PFSK-1 (cell line): ENCODE measurements at regions not wholly inside any gene's neighbourhood (a gene's known extent, or its start where the extent isn't known, plus 50 kb on each side); places are given as distances from the start of the nearest gene placed in this dataset.

Experiments
- FOXP2 ChIP-seq: optimal IDR thresholded peaks from 2 replicates; pipeline ENCODE3; 2011; ENCODE audit warnings: borderline replicate concordance, control low read depth, inconsistent platforms; ENCODE audit not compliant: insufficient read depth; ENCODE audit errors: extremely low read length, extremely low read depth
- POLR2AphosphoS5 ChIP-seq: IDR thresholded peaks from 2 replicates; pipeline ENCODE4 v1.6.1; 2012; ENCODE audit warnings: low read depth, mild to moderate bottlenecking, control low read depth, low read length, moderate library complexity
- SIN3A ChIP-seq: IDR thresholded peaks from 2 replicates; pipeline ENCODE4 v1.6.1; 2012; ENCODE audit warnings: mild to moderate bottlenecking, low read length, moderate library complexity, borderline replicate concordance; ENCODE audit not compliant: insufficient read depth
- TAF1 ChIP-seq: IDR thresholded peaks from 2 replicates; pipeline ENCODE4 v1.6.1; 2012; ENCODE audit warnings: low read length, control low read depth, borderline replicate concordance; ENCODE audit not compliant: insufficient read depth
- TF ChIP-seq, protein P1 (sequence below), 2 experiments: IDR thresholded peaks; 2 replicates each; pipeline versions ENCODE4 v1.6.1 to v1.8.0; 2011 to 2012; ENCODE audit warnings: low read depth in 2 of 2, low read length in 2 of 2, control low read depth in 1 of 2, inconsistent platforms in 1 of 2, mild to moderate bottlenecking in 1 of 2, moderate library complexity in 1 of 2; ENCODE audit not compliant: insufficient read depth in 1 of 2

- TF ChIP-seq, protein P1, sequence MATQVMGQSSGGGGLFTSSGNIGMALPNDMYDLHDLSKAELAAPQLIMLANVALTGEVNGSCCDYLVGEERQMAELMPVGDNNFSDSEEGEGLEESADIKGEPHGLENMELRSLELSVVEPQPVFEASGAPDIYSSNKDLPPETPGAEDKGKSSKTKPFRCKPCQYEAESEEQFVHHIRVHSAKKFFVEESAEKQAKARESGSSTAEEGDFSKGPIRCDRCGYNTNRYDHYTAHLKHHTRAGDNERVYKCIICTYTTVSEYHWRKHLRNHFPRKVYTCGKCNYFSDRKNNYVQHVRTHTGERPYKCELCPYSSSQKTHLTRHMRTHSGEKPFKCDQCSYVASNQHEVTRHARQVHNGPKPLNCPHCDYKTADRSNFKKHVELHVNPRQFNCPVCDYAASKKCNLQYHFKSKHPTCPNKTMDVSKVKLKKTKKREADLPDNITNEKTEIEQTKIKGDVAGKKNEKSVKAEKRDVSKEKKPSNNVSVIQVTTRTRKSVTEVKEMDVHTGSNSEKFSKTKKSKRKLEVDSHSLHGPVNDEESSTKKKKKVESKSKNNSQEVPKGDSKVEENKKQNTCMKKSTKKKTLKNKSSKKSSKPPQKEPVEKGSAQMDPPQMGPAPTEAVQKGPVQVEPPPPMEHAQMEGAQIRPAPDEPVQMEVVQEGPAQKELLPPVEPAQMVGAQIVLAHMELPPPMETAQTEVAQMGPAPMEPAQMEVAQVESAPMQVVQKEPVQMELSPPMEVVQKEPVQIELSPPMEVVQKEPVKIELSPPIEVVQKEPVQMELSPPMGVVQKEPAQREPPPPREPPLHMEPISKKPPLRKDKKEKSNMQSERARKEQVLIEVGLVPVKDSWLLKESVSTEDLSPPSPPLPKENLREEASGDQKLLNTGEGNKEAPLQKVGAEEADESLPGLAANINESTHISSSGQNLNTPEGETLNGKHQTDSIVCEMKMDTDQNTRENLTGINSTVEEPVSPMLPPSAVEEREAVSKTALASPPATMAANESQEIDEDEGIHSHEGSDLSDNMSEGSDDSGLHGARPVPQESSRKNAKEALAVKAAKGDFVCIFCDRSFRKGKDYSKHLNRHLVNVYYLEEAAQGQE (IDR thresholded peaks at IDR 0.05; ENCODE audit: insufficient read depth in 1 of 2, low read depth in 2 of 2, low read length in 2 of 2) = no peak
- TF ChIP-seq FOXP2 (no peak), POLR2AphosphoS5 (no peak), SIN3A (no peak), TAF1 (no peak)
These were observed 188.8 kb upstream of the GPC6 start for GRCh38 chr13:93037780-93038179.

- TF ChIP-seq TAF1 = no peak
- TF ChIP-seq POLR2AphosphoS5 = no peak
- TF ChIP-seq, protein P1 (IDR thresholded peaks at IDR 0.05; ENCODE audit: insufficient read depth in 1 of 2, low read depth in 2 of 2, low read length in 2 of 2) = no peak
- TF ChIP-seq SIN3A = no peak
- TF ChIP-seq FOXP2 = no peak
These were observed 188.4 kb upstream of the GPC6 start for GRCh38 chr13:93038187-93038586.

DNA sequence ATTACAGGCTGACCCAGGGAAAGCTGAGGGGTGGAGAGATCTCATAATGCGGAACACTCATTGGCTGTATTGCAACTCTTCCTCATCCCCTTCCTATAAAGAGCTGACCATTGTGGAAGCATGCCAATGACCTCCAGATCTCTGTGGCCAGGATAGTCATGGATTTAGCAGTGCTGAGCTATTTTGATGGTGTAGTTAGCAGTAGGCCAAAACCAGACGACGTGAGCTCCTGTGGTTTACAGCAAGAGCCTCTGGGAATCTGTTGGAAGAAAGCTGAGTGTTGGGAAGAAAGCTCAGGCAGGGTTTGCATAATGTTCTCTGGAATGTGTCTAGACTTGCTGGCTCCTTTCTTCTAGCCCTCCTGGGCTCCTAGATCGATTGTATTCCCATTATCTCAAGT, 187.5 kb upstream of the GPC6 start:
- TF ChIP-seq, protein P1 (IDR thresholded peaks at IDR 0.05; ENCODE audit: insufficient read depth in 1 of 2, low read depth in 2 of 2, low read length in 2 of 2) = no peak
- no peak for TF ChIP-seq TAF1
- TF ChIP-seq POLR2AphosphoS5 = no peak
- TF ChIP-seq FOXP2 = no peak
- no peak for TF ChIP-seq SIN3A

DNA sequence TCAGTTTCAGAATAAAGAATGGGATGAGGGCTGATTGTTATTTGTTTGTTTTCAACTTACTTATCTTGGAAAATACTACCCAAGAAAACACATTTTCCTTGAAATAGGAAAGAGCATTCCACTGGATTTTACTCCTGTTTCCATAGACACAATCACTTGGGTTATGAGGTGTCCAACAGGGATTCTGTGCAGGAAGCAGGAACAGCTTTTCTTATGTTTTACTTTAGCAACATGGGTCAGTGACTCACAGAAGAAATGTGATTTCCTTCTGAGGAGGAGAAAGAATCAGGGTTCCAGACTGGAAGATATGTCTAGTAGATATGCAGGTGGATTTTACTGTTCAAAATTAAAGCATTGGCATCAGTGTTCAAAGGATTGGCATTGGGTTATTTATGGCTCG, 180.8 kb upstream of the GPC6 start:
- no peak for TF ChIP-seq SIN3A
- TF ChIP-seq POLR2AphosphoS5 = no peak
- no peak for TF ChIP-seq FOXP2
- no peak for TF ChIP-seq TAF1

DNA sequence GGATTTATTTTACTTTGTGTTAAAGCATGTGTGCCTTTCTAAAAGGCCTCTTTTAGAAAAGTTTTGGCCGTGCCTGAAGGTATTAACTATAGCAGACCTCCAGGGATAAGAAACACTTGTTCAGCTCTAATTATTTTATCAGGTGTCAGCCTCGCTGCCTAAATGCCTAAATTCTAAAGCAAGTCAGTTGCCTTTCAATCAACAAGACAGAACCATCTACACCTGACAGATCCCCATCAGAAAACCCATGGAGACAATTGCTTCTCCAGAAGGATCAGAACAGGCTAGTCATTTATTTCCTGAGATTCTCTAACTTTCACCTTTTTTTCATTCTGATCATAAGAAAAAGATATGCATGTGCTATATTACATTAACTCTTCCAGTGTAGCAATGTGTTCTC, 171.4 kb upstream of the GPC6 start:
- TF ChIP-seq TAF1 (no peak), POLR2AphosphoS5 (no peak), FOXP2 (no peak), SIN3A (no peak)
- TF ChIP-seq, protein P1 (IDR thresholded peaks at IDR 0.05; ENCODE audit: insufficient read depth in 1 of 2, low read depth in 2 of 2, low read length in 2 of 2) = no peak
